PC-9 (cell line): ENCODE measurements at regions not wholly inside any gene's neighbourhood (a gene's known extent, or its start where the extent isn't known, plus 50 kb on each side); places are given as distances from the start of the nearest gene placed in this dataset.

ENCODE experiments used
- BruUV-seq: library from RNA; stranded (reverse); fragments of 400-500 nt; replicated peaks from 2 replicates; lab custom pipeline; 2021; lab: Mats Ljungman, UMichigan
- CTCF ChIA-PET: fragments of 300-600 bp; sonication (Branson Sonifier 250); formaldehyde crosslinking; loops from one replicate; lab custom pipeline; 2022; ENCODE audit warnings: antibody characterized with exemption; lab: Charles Lee
- POLR2A ChIA-PET: fragments of 300-600 bp; sonication (Branson Sonifier 250); formaldehyde crosslinking; loops from one replicate; lab custom pipeline; 2022; ENCODE audit warnings: antibody characterized with exemption; ENCODE audit not compliant: unreplicated experiment; lab: Charles Lee
- DNase-seq, 2 experiments: peaks; one replicate each; pipeline versions ENCODE4 v3.0.0 to v3.0.0-alpha.2; 2015 to 2022; ENCODE audit warnings: mixed read lengths in 1 of 2
- H2AFZ ChIP-seq: fragments of 200-600 bp; sonication (generic); 2 replicates; pipeline ENCODE4 v1.8.1; 2017; ENCODE audit warnings: antibody characterized with exemption
- H3F3A ChIP-seq: fragments of 200-600 bp; sonication (generic); 2 replicates; pipeline ENCODE4 v1.8.1; 2017; ENCODE audit warnings: antibody characterized with exemption, mild to moderate bottlenecking, low read depth; ENCODE audit not compliant: insufficient read depth
- H3K27ac ChIP-seq: fragments of 200-600 bp; sonication (generic); 2 replicates; pipeline ENCODE4 v1.6.1; 2016; ENCODE audit warnings: mixed run types
- H3K27me3 ChIP-seq: fragments of 200-600 bp; sonication (generic); 2 replicates; pipeline ENCODE4 v1.6.1; 2016; ENCODE audit warnings: low read depth, mixed run types; ENCODE audit not compliant: insufficient read depth
- H3K36me3 ChIP-seq: fragments of 200-600 bp; sonication (generic); 2 replicates; pipeline ENCODE4 v1.6.1; 2016; ENCODE audit warnings: low read depth, mixed run types
- H3K4me1 ChIP-seq: fragments of 200-600 bp; sonication (generic); replicated peaks from 2 replicates; pipeline ENCODE4 v1.6.1; 2016; ENCODE audit warnings: mixed run types; ENCODE audit not compliant: insufficient read depth
- H3K4me2 ChIP-seq: fragments of 200-600 bp; sonication (generic); 2 replicates; pipeline ENCODE4 v1.6.1; 2017; ENCODE audit warnings: mixed run types
- H3K4me3 ChIP-seq: fragments of 200-600 bp; sonication (generic); 2 replicates; pipeline ENCODE4 v1.6.1; 2016; ENCODE audit warnings: mixed run types
- H3K79me2 ChIP-seq: fragments of 200-600 bp; sonication (generic); 2 replicates; pipeline ENCODE4 v1.6.1; 2017; ENCODE audit warnings: low read depth, mixed run types
- H3K9me2 ChIP-seq: fragments of 200-600 bp; sonication (generic); 2 replicates; pipeline ENCODE4 v1.8.1; 2017; ENCODE audit warnings: mild to moderate bottlenecking; ENCODE audit not compliant: insufficient read depth
- H3K9me3 ChIP-seq: fragments of 200-600 bp; sonication (generic); 2 replicates; pipeline ENCODE4 v1.8.1; 2016; ENCODE audit warnings: low read depth; ENCODE audit not compliant: insufficient read depth
- H4K20me1 ChIP-seq: fragments of 200-600 bp; sonication (generic); 2 replicates; pipeline ENCODE4 v1.8.1; 2017; ENCODE audit not compliant: insufficient read depth
- CTCF ChIP-seq: fragments of 200-600 bp; sonication (generic); conservative IDR thresholded peaks from 2 replicates; pipeline ENCODE4 v1.6.1; 2017; ENCODE audit warnings: mixed run types, antibody characterized with exemption, mild to moderate bottlenecking, moderate library complexity
- EZH2 ChIP-seq: fragments of 200-600 bp; sonication (generic); IDR thresholded peaks from 2 replicates; pipeline ENCODE4 v1.8.0; 2017; ENCODE audit warnings: antibody characterized with exemption, low read depth
- intact Hi-C: fragments of 100-400 bp; cut with micrococcal nuclease; formaldehyde crosslinking; loops from one replicate; pipeline ENCODE4 v1.10.0; 2022; ENCODE audit not compliant: unreplicated experiment

- no peak overlapping the region for H3K27ac ChIP-seq
- H2AFZ ChIP-seq, result no peak overlapping the region
- no peak overlapping the region for H3K4me2 ChIP-seq
- TF ChIP-seq CTCF (no peak), EZH2 (no peak)
- H3K36me3 ChIP-seq, result no peaks in the 10 kb centered on the region
- ChIA-PET CTCF (no interaction called here), POLR2A (no interaction called here)
- intact Hi-C loops, result no loop called here
- no peaks in the 10 kb centered on the region for H3K27me3 ChIP-seq
- no peak for DNase-seq
- no peak overlapping the region for H3K4me3 ChIP-seq
- H3K79me2 ChIP-seq, result no peaks in the 10 kb centered on the region
- no peaks in the 10 kb centered on the region for H3F3A ChIP-seq
- no peaks in the 10 kb centered on the region for H3K4me1 ChIP-seq
- H4K20me1 ChIP-seq, result no peaks in the 10 kb centered on the region
- no peaks in the 10 kb centered on the region for H3K9me3 ChIP-seq
- BruUV-seq, result no TSS peak
- no peaks in the 10 kb centered on the region for H3K9me2 ChIP-seq
These were observed 185.2 kb downstream of the LEPR start for GRCh38 chr1:65605621-65606020.

- TF ChIP-seq EZH2 (no peak), CTCF (no peak)
- Histone ChIP-seq H3K27me3 (no peaks in the 10 kb centered on the region), H3K4me1 (no peaks in the 10 kb centered on the region), H3K4me3 (no peak overlapping the region), H3K79me2 (no peaks in the 10 kb centered on the region), H3K27ac (no peak overlapping the region), H3F3A (no peaks in the 10 kb centered on the region), H3K4me2 (no peak overlapping the region), H3K36me3 (no peaks in the 10 kb centered on the region), H3K9me2 (no peaks in the 10 kb centered on the region), H2AFZ (no peak overlapping the region), H3K9me3 (no peaks in the 10 kb centered on the region), H4K20me1 (no peaks in the 10 kb centered on the region)
- CTCF ChIA-PET, result no interaction called here
- BruUV-seq, result no TSS peak
- intact Hi-C loops, result no loop called here
- DNase-seq, result no peak
- POLR2A ChIA-PET, result no interaction called here
These were observed 186.0 kb downstream of the LEPR start for GRCh38 chr1:65606426-65606825.

- intact Hi-C loops, result no loop called here
- Histone ChIP-seq H3K9me2 (no peaks in the 10 kb centered on the region), H3K4me1 (no peaks in the 10 kb centered on the region), H3F3A (no peaks in the 10 kb centered on the region), H3K4me3 (no peak overlapping the region), H3K27me3 (no peaks in the 10 kb centered on the region), H3K27ac (no peak overlapping the region), H3K79me2 (no peaks in the 10 kb centered on the region), H2AFZ (no peak overlapping the region), H3K36me3 (no peaks in the 10 kb centered on the region), H3K4me2 (no peak overlapping the region), H4K20me1 (no peaks in the 10 kb centered on the region), H3K9me3 (no peaks in the 10 kb centered on the region)
- TF ChIP-seq EZH2 (no peak), CTCF (no peak)
- no TSS peak for BruUV-seq
- ChIA-PET CTCF (no interaction called here), POLR2A (no interaction called here)
- no peak for DNase-seq
These were observed 178.8 kb upstream of the PDE4B start for GRCh38 chr1:65613884-65614283.
